HG03558 (cell line): ENCODE measurements at regions not wholly inside any gene's neighbourhood (a gene's known extent, or its start where the extent isn't known, plus 50 kb on each side); places are given as distances from the start of the nearest gene placed in this dataset.

ENCODE experiments used
- ATAC-seq: cut with Tn5 transposase; IDR thresholded peaks from one replicate; pipeline ENCODE4 v1.9.1; 2021; ENCODE audit warnings: moderate number of reproducible peaks; ENCODE audit not compliant: unreplicated experiment; ENCODE audit errors: extremely low read depth

DNA sequence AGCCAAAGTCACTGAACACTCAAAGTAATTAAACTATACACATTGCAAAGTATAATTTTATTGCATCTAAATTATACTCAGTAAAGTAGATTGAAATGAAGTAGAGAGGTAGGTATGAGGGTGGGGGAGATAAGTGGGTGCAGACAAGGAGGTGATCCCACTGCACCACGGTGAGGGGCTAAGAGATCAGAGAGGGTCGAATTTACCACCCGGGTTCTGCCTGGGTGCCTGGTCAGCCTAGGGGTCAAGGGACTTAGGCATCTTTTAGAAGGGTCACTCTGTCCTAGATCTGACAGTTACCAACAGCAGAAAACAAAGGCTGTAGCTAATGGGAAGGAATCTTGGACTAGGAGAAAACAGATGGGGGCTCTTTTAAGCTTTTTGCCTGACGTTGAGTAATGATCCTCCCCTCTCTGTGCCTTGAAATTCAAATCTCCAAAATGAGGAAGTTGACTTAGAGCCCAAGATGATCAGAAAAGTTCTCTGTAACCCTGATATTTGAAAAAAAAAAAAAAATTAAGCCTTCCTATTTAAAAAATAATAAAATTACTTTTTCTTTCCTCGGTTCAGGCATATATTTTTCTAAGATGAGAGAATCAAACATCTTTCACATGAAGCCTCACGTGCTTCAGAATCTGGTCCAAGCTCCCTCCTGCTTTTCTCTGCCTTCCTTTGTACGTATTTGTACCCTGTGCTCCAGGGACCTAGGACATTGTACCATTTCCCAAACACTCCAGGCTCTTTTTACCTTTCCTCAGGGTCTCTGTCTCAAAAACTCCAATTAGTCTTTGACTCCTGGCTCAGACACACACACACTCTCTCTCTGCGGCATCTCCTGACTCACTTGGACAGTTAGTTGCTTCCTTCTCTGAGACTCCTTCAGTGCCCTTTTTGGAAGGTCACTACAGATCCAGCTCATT is 353.9 kb downstream of the CYRIA start:
- no peak for ATAC-seq

DNA sequence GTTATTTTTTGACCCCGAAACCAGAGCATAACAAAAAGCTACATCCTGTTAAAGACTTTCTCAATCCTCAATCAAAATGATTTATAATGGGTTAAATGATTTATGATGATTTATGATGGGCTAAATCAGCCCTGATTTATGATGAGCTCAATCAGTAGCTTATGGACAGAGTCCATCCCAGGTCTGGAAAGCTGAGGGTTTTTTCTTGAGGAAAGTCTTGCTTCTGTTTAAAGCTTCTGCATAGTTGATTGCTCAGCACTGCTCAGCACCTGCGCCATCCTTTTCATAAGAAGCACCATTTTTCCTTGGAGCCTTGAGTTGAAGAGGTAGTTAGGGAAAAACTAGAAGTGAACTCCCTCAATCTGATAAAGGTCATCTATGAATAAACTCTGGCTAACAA is 356.8 kb downstream of the CYRIA start:
- no peak for ATAC-seq

DNA sequence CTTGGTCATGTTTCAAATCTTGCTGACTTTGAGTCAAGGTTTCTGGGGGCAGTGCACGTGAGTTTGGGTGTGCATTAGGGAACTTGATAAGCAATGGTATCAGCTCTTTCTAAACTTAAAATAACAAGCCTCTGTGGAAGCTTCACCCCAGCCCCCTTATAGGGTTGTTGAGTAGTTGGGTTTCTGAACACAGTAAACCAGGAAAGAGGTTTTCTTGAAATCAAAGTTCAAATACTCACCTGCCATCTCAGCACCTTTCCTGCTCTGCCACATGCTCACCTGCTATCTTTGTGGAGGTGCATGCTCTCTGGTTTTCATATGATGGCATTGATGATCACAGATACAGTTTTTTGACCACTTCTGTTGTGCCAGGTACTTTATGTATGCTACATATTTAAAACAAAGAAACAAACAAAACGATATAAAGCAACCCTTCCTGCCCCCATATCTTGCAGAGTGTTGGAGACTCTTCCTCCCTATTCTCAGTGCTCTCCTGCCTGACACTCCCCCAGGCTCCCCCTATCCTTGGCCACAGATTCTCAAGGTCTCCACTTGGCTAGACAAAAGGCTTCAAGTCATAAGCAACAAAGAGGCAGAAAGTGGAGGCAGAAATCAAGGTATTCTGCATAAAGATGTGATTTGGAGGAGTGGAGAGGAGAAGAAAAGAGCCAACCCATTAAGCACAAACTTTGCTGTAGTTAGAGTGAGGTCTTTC is 360.6 kb downstream of the CYRIA start:
- no peak for ATAC-seq

DNA sequence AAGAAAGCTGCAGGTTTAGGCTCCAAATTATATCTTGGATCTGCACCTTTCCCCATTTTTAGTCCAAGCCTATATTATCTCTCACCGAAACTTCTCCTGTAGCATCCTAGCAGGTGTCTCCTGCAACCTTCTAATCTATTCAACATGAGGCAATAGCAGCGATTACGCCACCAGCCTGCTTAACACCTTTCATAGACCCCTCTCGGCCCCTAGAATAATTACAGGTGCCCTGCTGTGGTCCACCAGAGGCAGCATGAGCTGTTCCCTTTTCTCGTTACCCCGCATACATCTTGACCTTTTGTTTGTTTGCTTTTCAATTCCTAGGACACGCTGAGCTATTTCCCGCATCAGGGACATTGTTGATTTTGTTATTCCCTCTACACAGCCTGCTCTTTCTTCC is 361.9 kb downstream of the CYRIA start:
- no peak for ATAC-seq

DNA sequence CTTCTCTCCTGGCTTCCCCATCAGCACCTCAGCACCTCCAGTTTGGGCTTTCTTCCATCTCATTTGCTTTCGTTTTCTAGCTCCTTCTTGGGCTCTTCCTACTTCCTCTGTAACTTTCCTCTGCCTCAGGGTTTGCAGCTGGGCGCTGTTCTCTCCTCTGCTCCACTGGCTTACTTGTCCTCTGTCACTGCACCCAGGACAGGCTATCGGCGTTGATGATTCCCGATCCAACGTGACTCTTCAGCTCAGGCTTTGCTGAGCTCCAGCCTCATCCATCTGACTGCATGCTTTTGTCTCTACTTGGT is 362.4 kb downstream of the CYRIA start:
- no peak for ATAC-seq

DNA sequence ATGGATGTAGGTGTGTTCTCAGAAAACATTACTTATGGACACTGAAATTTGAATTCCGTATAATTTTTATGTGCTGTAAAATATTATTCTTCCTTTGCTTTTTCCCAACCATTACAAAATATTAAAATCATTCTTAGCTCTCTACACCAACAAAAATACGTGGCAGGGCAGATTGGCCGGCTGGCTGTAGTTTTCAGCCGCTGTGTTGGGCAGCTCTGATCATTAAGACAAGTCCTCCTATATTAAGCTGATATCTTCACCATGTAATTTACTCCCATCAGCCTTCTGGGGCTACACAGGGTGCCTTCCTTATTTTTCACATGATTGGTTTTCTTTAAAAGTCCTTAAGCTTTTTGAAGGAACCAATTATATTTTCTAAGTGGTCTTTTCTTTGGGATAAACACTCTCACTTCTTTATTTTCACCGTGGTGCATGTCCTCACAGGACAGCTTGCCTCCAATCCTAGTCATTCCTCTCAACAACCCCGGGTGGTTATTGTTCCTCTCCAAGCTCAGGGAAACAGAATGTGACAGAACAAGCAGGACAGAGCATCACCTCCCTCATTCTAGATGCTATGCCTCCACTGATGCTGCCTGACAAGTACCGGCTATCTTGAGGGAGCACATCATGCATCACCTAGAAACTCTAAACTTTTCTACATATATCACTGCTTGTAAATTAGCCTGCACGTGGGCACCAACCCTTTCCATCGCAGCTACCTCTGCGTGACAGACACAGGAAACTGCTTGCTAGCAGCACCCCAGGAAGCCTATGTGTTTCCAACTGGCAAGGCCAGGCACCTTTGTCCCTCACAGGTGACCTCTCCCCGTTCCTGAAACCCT is 362.3 kb downstream of the MYCN start:
- ATAC-seq, result no peak

DNA sequence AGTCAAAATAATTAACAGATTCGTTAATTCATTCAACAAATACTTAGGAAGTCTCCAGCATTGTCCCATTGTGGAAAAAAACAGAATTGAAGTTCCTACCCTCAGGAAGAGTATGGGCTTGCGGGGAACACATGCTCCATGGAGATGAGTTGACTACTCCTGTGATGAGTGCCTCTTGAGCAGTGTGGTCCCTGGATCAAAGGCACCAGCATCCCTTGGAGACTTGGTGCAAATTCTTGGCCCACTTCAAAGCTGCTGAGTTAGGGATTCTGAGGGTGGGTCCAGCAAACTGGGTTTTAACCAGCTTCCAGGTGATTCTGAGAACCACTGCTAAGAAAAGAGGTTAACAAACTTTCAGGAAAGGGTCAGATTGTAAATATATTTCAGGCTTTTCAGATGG is 361.6 kb downstream of the MYCN start:
- ATAC-seq, result no peak

DNA sequence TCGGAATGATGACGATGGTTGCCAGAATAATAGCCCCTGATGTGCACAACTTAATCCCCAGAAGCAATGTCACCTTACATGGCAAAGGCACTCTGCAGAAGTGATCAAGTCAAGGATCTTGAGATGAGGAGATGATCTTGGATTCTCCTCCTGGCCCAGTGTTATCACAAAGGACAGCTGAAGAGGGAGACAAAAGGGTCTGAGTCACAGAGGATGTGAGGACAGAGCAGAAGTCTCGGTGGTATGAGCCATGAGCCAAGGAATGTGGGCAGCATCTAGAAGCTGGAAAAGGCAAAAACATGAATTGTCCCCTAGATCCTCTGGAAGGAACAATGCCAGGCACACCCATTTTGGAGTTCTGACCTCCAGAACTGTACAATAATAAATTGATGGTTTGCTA is 358.5 kb downstream of the MYCN start:
- ATAC-seq, result no peak

DNA sequence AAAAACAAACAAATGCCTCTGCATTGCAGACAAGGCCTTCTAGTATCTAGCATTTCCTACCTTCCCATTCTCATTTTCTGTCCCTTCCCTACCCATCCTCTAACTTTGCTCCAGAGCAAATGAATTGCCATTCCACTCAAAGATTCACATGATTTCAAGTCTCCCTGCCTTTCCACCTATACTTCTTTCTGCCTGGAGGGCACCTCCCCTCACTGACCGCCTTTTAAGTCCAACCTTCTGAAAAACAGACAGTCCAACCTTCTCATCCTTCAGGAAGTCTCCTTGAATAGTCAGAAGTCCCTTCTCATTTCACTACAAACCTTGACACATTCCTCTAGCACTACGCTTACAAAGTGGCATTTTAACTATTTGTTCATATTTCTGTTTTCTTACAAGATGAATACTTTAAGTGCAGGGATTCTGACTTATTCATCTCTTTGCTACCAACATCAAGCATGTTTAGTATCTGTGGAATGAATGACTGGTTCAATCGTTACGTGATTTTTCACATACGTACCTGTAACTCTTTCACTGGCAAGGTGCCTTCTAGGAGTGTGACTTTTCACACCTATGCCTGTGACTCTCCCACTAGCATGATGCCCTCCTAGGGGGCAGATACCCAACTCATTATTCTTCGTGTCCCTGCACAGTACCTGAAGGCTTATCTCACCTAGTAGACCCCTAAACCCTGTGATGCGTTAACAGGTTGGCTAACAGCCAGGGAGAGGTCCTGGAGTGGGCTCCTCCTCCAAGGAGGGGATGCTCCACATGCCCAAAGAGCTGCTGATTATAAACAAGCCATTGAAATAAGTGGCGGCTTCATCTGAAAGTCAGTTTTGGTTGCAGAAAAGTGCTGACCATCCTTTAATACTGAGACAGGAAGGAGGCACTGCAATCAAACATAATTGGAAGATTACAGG is 356.2 kb downstream of the MYCN start:
- no peak for ATAC-seq

DNA sequence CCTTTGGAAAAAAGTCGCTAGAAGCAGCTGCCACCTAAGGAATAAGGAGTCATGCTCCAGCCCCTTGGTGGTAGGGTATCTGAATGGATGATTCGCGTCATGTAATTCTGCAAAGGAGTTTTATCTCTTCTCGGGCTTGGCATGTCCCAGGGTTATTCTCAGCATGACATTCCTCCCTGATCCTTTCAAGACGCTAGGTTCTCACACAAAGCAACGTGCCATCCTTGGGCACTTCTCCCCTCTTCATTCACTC is 355.6 kb downstream of the MYCN start:
- ATAC-seq, result no peak

DNA sequence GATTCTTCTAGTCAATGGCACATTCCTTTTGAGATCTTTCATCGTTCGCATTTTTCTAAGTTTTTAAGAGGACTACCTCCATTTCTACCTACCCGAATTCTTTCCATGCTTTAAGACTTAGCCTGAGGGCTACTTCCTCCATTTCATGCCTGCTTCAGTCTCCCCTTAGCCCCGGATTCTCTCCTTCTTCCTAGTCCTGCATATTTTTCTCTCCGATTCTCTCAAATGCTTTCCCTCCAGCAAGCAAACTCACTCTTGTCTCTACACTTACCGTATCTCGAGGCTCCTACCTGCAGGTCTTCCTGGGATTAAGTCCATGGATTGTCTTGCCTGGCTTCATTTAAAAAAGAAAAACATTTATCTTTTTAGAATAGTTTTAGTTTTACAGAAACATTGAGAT is 354.4 kb downstream of the MYCN start:
- no peak for ATAC-seq

DNA sequence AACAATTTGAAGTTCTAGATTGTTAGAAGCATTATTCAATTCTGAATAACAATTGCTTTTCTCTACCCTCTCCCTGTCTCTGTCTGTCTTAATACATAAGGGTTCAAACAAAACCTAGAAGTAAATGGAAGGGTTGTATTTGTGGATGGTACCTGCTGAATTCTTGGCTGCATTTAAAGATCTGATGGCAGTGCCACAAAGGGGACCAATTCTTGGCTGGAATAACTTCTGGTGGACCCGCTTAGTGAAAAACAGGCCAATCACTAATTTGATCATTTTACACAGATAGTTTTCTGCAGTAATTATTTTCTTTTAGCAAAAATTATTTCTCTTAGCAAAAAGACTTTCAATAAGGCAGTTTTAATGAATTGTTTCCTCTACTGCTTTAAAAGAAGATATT is 353.5 kb downstream of the MYCN start:
- no peak for ATAC-seq

DNA sequence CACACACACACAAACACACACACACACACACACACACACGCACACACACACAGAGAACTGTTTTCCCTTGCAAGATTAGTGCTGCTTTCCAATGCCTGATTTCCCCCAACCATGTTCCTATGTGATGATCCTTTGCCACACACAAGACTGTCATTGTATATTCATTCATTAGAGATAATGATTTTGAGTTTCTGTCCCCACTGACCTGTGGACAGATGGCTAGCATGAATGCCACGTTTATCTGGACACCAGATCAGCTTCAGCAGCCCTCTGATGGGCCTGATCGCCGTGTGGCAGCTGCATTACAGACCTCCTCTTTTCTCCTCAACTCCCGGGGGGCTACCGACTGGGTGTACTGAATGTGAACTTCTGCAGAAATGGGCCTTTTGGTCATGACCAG is 353.0 kb downstream of the MYCN start:
- no peak for ATAC-seq

DNA sequence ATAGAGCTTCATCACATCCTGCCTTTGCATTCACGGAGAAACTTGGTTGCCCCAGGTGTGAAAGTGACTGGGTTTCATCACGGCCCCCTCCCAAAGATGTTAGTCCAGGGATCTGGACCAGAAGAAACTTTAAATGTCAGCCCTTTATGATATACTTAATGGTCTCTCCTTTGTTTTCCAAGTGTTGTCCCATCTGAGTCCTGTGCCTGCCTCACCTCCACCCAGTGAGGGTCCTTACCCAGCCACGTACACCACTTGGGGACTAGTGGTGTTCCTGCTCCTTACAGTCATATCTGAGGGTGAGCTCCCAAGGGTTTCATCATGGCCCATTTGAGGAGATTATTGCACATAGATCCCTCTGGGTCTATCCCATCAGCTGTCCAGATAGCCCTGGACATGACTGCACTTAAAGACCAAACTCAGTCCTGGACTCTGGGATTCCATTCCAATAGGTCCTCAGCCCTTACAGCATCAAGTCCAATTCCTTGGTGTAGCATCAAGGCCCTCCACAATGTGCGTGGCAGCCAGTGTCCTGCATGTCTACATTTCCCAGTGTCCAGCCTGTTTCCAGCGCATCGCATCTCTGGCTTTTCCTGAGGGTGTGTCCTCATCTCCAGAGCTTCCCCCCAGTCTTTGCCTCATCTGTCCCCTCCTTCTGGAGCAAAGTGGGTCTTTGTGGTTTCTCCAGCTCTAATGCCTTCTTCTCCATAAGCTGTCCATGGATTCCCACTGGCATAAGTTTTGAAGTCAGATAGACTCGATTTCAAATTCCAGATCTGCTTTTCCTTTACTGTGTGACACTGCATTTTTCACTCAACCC is 351.6 kb downstream of the MYCN start:
- ATAC-seq, result no peak

DNA sequence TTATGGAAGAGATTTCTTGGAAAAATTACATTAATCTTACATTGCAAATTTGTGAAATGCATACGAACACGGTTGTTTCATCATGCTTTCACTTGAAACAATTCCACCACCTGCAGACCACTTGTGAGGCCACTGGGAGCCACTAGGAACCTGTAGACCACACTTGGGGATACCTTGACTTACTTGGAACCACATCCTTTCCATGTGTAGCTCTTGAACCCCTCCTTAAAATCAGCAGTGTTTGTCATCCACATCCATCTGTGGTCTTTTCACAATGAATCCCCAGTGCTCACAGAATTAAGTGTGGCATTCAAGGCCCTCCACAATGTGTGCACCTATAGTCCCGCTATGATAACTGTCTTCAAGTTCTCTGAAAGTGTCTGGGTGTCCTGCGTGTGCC is 350.9 kb downstream of the MYCN start:
- ATAC-seq, result no peak

DNA sequence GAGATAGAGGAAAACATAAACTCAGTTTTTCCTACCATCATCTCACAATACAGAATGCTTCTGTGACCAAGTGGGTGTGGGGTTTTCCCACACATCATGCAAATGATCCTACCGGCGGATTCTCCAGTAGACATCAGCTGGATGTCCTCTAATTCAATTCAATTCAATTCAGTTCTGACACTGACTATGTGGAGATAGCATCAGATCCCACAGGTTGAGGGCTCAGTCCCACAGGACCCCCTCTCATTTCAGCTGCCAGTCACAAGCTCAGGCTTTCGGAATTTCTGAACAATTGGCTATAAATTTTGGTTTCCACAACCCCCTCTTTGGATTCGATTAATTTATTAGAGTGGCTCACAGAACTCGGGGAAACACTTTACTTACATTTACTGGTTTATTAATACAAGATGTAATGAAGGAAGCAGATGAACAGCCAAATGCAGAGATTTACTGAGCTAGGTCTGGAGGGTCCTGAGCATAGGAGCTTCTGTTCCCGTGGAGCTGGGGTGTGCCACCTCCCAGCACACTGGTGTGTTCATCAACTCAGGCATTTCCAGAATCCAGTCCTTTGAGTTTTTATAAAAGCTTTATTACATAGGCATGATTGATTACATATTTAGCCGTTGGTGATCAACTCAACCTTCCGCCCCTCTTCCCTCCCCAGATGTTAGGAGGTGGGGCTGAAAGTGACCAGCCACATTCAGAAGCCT is 350.1 kb downstream of the MYCN start:
- no peak for ATAC-seq

DNA sequence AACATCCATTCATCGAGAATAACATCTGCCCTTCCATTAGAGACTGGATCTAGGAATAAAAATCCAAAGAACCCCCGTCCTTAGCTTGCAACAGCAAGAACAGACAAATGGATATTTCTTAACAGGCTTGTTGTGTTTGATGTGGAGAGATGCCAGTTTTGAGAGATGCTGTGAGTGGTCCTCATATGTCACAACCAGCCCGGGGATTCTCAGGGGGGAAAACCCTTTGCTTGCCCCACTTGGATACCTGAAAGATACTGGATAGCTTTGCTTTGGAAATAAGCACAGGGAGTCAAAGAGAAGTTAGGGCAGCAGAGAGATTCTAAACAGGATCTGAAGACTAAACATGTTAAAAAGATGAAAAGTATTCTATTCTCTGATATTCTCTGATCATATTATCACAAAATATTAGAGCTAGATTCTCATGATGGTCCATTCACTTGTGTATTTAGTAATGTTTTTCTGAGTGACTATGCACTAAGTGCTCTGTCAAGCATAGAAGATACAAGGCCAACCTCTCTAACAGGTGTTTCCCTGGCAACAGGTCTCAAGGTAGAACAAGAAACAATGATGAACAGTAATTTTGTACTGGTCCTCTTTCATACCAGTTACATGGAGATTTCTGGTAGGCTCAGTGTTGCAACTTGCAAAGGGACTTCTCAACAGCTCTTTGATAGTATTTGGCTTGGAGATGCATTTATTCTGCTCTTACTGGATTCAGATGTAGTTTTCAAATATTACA is 348.2 kb downstream of the MYCN start:
- ATAC-seq, result no peak

DNA sequence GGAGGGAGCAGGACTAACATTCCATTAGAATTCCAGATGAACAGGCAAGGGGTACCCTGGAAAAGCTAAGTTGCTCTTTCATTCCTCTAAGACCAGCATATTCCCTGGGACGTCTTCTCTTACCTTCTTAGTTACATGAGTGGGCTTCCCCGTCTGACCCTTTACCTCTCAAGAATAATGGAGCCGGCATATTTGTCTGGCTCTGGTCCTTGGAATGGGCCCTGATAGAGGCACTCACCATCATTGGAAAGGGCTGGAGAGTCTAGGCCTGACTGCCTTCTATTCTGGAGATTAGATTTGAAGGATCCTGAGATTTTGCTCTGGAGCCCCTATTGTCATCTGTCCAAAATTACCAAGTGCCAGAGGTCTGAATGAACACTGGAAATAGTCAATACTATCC is 347.5 kb downstream of the MYCN start:
- ATAC-seq, result no peak
